ENCODE measurements at regions not wholly inside any gene's neighbourhood (a gene's known extent, or its start where the extent isn't known, plus 50 kb on each side); places are given as distances from the start of the nearest gene placed in this dataset.

DNA sequence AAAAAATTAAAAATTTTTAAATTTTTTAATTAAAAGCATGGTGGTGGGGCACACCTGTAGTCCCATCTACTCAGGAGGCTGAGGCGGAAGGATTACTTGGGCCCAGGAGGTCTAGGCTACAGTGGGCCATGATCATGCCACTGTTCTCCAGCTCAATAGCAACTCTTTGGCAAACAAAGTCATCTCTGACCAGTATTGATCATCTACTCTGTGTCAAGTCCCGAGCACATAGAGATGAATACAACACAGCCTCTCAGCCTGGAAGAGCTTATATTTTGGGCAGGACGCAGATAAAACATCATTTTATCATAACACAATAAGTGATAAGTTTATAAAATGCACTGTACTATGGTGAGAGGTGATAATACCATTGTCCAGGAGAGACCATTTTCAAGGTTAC, 281.6 kb upstream of the GADL1 start (continued):
- TF ChIP-seq NR3C1 (IDR thresholded peaks at IDR 0.05) = no peak
- no peak for TF ChIP-seq CBX8 (IDR thresholded peaks at IDR 0.05)
- TF ChIP-seq SREBF2 (IDR thresholded peaks at IDR 0.05) = no peak
- TF ChIP-seq ZC3H11A (IDR thresholded peaks at IDR 0.05) = no peak
- TF ChIP-seq CBX2 (IDR thresholded peaks at IDR 0.05; ENCODE audit: borderline replicate concordance, low read depth) = no peak
- TF ChIP-seq JUNB (IDR thresholded peaks at IDR 0.05) = no peak
- TF ChIP-seq GATA3 (IDR thresholded peaks at IDR 0.05; ENCODE audit: borderline replicate concordance) = no peak

- TF ChIP-seq HOXB5 (CRISPR knock-in tag; IDR thresholded peaks at IDR 0.05) (no peak), CBX8 (IDR thresholded peaks at IDR 0.05) (no peak), ZSCAN20 (CRISPR knock-in tag; IDR thresholded peaks at IDR 0.05) (no peak), ZC3H11A (IDR thresholded peaks at IDR 0.05) (no peak), EHMT2 (IDR thresholded peaks at IDR 0.05; ENCODE audit: low read depth) (no peak), KDM5A (IDR thresholded peaks at IDR 0.05) (no peak)
- ATAC-seq (no peak), DNase-seq (ENCODE audit: low read depth in 1 of 2, low spot score in 1 of 2) (no peak), FAIRE-seq (no peak)
- Histone ChIP-seq H3K4me3 (no peak overlapping the region), H3K4me2 (no peak overlapping the region), H3K9me3 (no peaks in the 10 kb centered on the region), H3K4me1 (no peaks in the 10 kb centered on the region), H3K27ac (no peak overlapping the region)
- WGBS (ENCODE audit: missing lambda C conversion rate) = 59% methylated on average over 4 of the region's 4 CpGs
- ChIA-PET CTCF (interaction anchor here (1.2 kb wide), 1 partner anchor 8 kb away, joined by 3 read pairs; no protein-coding TSS in a partner anchor), POLR2A (no interaction called here)
Observed at GRCh38 chr3:31178467-31178866, 284.0 kb upstream of the GADL1 start.

DNA sequence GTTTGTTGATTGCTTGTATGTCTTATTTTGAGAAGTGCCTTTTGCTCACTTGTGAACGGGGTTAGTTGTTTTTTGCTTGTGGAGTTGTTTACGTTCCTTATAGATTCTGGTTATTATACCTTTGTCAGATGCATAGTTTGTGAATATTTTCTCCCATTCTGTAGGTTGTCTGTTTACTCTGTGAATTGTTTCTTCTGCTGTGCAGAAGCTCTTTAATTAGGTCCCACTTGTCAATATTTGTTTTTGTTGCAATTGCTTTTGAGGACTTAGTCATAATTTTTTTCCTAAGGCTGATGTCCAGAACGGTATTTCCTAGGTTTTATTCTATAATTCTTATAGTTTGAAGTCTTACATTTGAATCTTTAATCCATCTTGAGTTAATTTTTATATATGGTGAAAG, 285.3 kb upstream of the GADL1 start:
- DNase-seq (ENCODE audit: low read depth in 1 of 2, low spot score in 1 of 2) (no peak), ATAC-seq (no peak), FAIRE-seq (no peak)
- Histone ChIP-seq H3K4me2 (no peak overlapping the region), H3K9me3 (no peaks in the 10 kb centered on the region), H3K4me3 (no peak overlapping the region), H3K4me1 (no peaks in the 10 kb centered on the region), H3K27ac (no peak overlapping the region)
- no peak for TF ChIP-seq ZNF302 (CRISPR knock-in tag; IDR thresholded peaks at IDR 0.05)
- no peak for TF ChIP-seq EP300 (IDR thresholded peaks at IDR 0.05)
- TF ChIP-seq GATA3 (IDR thresholded peaks at IDR 0.05; ENCODE audit: borderline replicate concordance) = no peak
- no peak for TF ChIP-seq CBX8 (IDR thresholded peaks at IDR 0.05)
- no peak for TF ChIP-seq FOSB (CRISPR knock-in tag; IDR thresholded peaks at IDR 0.05)
- TF ChIP-seq MAZ (IDR thresholded peaks at IDR 0.05; ENCODE audit: borderline replicate concordance, low read depth, low read length) = no peak
- TF ChIP-seq HOXB13 (CRISPR knock-in tag; IDR thresholded peaks at IDR 0.05; ENCODE audit: low read depth) = no peak
- TF ChIP-seq NR3C1 (IDR thresholded peaks at IDR 0.05) = no peak
- TF ChIP-seq ATOH8 (CRISPR knock-in tag; IDR thresholded peaks at IDR 0.05; ENCODE audit: low read depth) = no peak
- 59% methylated on average over 3 of the region's 3 CpGs for WGBS (ENCODE audit: missing lambda C conversion rate)
- ChIA-PET POLR2A (no interaction called here), CTCF (interaction anchor here (0.7 kb wide), 2 partner anchors 36 to 323 kb away, joined by 3 read pairs; no protein-coding TSS in a partner anchor)

- 0% methylated on average over 1 of the region's 1 CpG for WGBS (ENCODE audit: missing lambda C conversion rate)
- Histone ChIP-seq H3K4me2 (no peak overlapping the region), H3K27ac (no peak overlapping the region), H3K4me3 (no peak overlapping the region), H3K4me1 (no peaks in the 10 kb centered on the region), H3K9me3 (no peaks in the 10 kb centered on the region)
- FAIRE-seq (no peak), ATAC-seq (no peak), DNase-seq (ENCODE audit: low read depth in 1 of 2, low spot score in 1 of 2) (no peak)
- ChIA-PET POLR2A (no interaction called here), CTCF (interaction anchor here (0.7 kb wide), 2 partner anchors 35 to 322 kb away, joined by 3 read pairs; no protein-coding TSS in a partner anchor)
- no peak for TF ChIP-seq KDM5A (IDR thresholded peaks at IDR 0.05)
- no peak for TF ChIP-seq BHLHE40 (IDR thresholded peaks at IDR 0.05; ENCODE audit: low read depth, low read length)
- no peak for TF ChIP-seq NPAS2 (CRISPR knock-in tag; IDR thresholded peaks at IDR 0.05; ENCODE audit: borderline replicate concordance)
- TF ChIP-seq MYC (IDR thresholded peaks at IDR 0.05; ENCODE audit: borderline replicate concordance, low read length) = no peak
Observed at GRCh38 chr3:31180274-31180673, 285.8 kb upstream of the GADL1 start.

DNA sequence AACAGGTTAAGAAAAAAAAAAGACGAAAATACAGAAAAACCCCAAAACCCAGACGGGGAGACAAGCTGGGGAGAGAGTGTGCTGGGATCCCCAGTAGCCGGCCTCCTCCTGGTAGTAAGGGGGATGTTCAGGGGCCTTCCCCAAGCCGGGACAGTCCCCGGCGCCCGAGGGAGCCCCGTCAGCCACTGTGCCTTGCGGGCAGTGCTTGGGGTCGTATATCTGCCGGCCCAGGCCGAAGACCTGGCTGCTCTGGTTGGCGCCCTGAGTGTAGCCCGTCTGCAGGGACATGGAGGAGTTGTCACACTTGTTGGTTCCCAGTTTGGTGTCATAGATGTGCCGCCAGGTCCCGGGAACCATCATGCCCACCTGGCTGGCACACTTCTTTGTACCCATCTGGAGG, 287.2 kb upstream of the GADL1 start:
- CTCF ChIA-PET = no interaction called here
- FAIRE-seq = no peak
- TF ChIP-seq FOSB (CRISPR knock-in tag; IDR thresholded peaks at IDR 0.05) = no peak
- no peak for TF ChIP-seq HES2 (IDR thresholded peaks at IDR 0.05)
- no peak for TF ChIP-seq ZFP36 (IDR thresholded peaks at IDR 0.05; ENCODE audit: borderline replicate concordance, partially characterized antibody)
- TF ChIP-seq, protein P1, sequence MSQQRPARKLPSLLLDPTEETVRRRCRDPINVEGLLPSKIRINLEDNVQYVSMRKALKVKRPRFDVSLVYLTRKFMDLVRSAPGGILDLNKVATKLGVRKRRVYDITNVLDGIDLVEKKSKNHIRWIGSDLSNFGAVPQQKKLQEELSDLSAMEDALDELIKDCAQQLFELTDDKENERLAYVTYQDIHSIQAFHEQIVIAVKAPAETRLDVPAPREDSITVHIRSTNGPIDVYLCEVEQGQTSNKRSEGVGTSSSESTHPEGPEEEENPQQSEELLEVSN (IDR thresholded peaks at IDR 0.05; ENCODE audit: borderline replicate concordance, low read depth) = no peak
- TF ChIP-seq, protein P2, sequence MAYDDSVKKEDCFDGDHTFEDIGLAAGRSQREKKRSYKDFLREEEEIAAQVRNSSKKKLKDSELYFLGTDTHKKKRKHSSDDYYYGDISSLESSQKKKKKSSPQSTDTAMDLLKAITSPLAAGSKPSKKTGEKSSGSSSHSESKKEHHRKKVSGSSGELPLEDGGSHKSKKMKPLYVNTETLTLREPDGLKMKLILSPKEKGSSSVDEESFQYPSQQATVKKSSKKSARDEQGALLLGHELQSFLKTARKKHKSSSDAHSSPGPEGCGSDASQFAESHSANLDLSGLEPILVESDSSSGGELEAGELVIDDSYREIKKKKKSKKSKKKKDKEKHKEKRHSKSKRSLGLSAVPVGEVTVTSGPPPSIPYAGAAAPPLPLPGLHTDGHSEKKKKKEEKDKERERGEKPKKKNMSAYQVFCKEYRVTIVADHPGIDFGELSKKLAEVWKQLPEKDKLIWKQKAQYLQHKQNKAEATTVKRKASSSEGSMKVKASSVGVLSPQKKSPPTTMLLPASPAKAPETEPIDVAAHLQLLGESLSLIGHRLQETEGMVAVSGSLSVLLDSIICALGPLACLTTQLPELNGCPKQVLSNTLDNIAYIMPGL (CRISPR knock-in tag; IDR thresholded peaks at IDR 0.05; ENCODE audit: borderline replicate concordance) = no peak
- TF ChIP-seq ESRRA (IDR thresholded peaks at IDR 0.05; ENCODE audit: borderline replicate concordance, low read length) = no peak
- TF ChIP-seq TFCP2L1 (CRISPR knock-in tag; IDR thresholded peaks at IDR 0.05) = no peak
- TF ChIP-seq HOXA7 (CRISPR knock-in tag; IDR thresholded peaks at IDR 0.05) = no peak
- TF ChIP-seq CHD2 (IDR thresholded peaks at IDR 0.05; ENCODE audit: low read length, partially characterized antibody) = no peak

More for the DNA sequence above, 287.2 kb upstream of the GADL1 start:
- Histone ChIP-seq H3K4me1 (no peaks in the 10 kb centered on the region), H3K9me3 (no peaks in the 10 kb centered on the region), H3K4me3 (no peak overlapping the region), H3K4me2 (no peak overlapping the region), H3K27ac (no peak overlapping the region)
- WGBS (ENCODE audit: missing lambda C conversion rate) = 64% methylated on average over 14 of the region's 16 CpGs
- DNase-seq (ENCODE audit: low read depth in 1 of 2, low spot score in 1 of 2) = no peak
- no peak for ATAC-seq
- POLR2A ChIA-PET = no interaction called here

All from A549 (cell line).